ENCODE measurements at regions not wholly inside any gene's neighbourhood (a gene's known extent, or its start where the extent isn't known, plus 50 kb on each side); places are given as distances from the start of the nearest gene placed in this dataset.

DNA sequence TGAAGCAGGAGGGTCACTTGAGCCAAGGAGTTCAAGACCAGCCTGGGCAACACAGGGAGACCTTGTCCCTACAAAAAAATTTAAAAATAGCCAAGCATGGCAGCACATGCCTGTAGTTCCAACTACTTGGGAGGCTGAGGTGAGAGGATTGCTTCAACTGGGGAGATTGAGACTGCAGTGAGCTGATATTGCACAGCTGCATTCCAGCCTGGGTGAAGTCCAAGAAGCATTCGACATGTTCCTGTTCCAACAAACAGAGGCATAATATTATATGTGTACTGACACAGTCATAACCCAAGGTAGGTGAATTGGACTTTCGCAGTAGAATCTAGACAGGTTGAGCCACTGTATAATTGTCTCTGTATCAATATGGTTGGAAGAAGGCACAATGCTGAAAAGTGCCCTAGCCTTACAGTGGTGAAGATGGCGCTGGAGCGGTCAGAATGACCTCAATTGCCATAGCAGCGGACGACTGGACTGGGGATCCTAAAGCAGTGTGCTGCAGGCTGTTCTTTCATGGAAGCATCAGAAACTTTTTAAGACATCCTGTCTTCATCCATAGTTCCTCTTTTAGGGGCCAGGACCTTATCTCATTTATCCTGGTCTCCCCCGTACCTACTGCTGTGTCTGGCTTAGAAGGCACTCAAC lies 112.0 kb upstream of the CLDN10 start:
- no peak for ATAC-seq
- DNase-seq = no peak
- intact Hi-C loops (cut with DNase I) = no loop called here

DNA sequence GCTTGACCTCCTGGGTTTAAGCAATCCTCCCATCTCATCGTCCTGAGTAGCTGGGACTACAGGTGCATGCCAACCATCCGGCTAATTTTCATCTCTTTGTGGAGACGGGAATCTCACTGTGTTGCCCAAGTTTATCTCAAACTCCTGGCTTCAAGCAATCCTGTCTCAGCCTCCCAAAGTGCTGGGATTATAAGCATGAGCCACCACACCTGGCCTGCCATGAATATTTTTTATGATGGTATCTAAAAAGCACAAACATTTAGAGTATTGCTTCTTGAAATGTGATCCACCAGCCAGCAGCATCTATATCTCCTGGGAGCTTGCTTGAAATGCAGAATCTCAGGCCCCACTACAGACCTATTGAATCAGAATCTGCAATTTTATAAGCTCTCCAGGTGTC lies 111.2 kb upstream of the CLDN10 start:
- DNase-seq (no peak), ATAC-seq (no peak)
- intact Hi-C loops (cut with DNase I) = no loop called here

- ATAC-seq (no peak), DNase-seq (no peak)
- intact Hi-C loops (cut with DNase I) = no loop called here
Observed at GRCh38 chr13:95444006-95444730, 108.4 kb upstream of the CLDN10 start.

- intact Hi-C loops (cut with DNase I) = no loop called here
Observed at GRCh38 chr13:95445131-95445530, 107.4 kb upstream of the CLDN10 start.

DNA sequence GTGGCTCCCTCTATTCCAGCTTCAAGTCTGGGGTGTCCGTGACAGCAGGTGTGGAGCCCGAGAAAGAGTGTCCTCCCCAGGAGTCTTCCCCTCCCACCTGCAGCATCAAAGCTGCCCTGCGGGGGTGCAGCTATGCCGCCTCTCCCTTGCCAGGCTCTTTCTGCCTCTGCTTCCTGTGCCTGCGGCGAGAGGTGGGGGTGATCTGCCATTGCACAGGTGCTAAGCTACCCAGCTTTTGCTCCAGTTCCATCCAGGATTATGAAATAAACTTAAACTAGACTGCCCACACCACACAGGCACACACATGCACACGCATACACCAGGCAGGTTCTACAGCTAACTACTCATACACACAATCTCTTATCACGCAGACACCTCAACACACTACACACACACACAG lies 104.7 kb upstream of the CLDN10 start:
- DNase-seq (no peak), ATAC-seq (no peak)
- intact Hi-C loops (cut with DNase I) = no loop called here

More at GRCh38 chr13:95445131-95445530, 107.4 kb upstream of the CLDN10 start:
- ATAC-seq = no peak
- no peak for DNase-seq

GRCh38 chr13:95451656-95452055 lies 100.9 kb upstream of the CLDN10 start:
- intact Hi-C loops (cut with DNase I) = no loop called here
- ATAC-seq (no peak), DNase-seq (no peak)

DNA sequence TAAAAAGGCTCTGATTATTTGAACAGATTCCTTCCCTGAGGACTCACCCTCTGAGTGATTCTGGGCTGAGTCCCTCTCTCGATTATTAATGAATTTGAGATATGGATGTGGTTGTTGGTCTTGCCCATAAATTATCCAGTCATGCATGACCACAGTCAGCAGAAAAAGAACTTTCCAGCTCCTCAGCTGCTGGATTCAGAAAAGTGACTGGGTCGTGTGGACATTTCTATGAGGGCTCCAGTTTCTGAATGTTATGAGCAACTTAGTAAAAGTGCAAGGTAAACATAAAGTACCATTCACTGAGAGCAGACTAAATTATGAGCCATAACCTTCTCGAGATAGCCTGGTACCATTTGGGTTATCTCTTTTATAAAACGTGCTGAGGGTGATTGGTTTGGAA lies 100.1 kb upstream of the CLDN10 start:
- intact Hi-C loops (cut with DNase I) = no loop called here
- no peak for ATAC-seq

GRCh38 chr13:95455782-95456181 lies 96.7 kb upstream of the CLDN10 start:
- DNase-seq = no peak
- no peak for ATAC-seq
- intact Hi-C loops (cut with DNase I) = no loop called here

More for the DNA sequence above, 100.1 kb upstream of the CLDN10 start:
- no peak for DNase-seq

- no peak for ATAC-seq
- no peak for DNase-seq
- intact Hi-C loops (cut with DNase I) = no loop called here
Observed at GRCh38 chr13:95456815-95457214, 95.7 kb upstream of the CLDN10 start.

DNA sequence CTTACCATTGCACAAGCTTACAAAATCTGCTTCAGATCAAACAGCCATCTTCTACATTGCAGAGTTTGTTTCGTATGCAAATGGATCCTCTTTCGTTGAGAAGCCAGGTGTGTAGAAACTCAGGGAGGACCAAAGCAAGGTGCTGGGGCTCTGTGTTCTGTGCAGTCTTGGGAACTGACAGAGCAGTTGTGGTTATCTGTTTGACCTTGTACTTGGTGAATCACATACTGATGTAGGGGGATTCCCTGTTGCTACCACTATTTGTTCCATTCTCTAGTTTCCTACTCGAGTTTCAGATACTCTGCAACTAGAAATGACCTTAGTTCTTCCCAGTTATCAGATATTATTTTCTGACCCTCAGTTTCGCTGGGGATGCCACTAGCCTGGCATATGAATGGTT lies 95.2 kb upstream of the CLDN10 start:
- ATAC-seq (no peak), DNase-seq (no peak)
- intact Hi-C loops (cut with DNase I) = no loop called here

DNA sequence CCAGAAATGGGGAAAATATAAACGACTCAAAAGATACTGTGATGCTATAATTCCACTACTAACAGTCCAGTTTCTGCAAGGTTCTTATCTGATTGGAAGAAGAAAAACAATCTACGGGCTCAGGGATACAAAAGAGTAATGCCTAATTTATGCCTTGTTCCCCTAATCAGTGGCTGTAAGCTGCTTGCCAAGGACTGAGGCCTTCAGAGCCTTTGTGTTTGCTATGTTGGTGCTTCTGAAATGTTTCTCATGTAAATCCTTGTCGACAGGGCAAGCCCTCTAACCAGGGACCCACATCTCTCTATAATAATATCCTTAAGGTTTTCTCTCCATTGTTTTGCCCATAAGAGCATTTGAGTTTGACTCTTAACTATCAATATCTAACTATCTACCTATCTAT lies 89.7 kb upstream of the CLDN10 start:
- no peak for ATAC-seq
- no peak for DNase-seq
- intact Hi-C loops (cut with DNase I) = no loop called here

- ATAC-seq (no peak), DNase-seq (no peak)
- intact Hi-C loops (cut with DNase I) = no loop called here
Observed at GRCh38 chr13:95463531-95463930, 89.0 kb upstream of the CLDN10 start.

GRCh38 chr13:95470574-95471366 lies 81.8 kb upstream of the CLDN10 start:
- DNase-seq (no peak), ATAC-seq (no peak)
- intact Hi-C loops (cut with DNase I) = no loop called here

GRCh38 chr13:95471960-95472359 lies 80.6 kb upstream of the CLDN10 start:
- intact Hi-C loops (cut with DNase I) = no loop called here
- ATAC-seq = no peak
- no peak for DNase-seq

DNA sequence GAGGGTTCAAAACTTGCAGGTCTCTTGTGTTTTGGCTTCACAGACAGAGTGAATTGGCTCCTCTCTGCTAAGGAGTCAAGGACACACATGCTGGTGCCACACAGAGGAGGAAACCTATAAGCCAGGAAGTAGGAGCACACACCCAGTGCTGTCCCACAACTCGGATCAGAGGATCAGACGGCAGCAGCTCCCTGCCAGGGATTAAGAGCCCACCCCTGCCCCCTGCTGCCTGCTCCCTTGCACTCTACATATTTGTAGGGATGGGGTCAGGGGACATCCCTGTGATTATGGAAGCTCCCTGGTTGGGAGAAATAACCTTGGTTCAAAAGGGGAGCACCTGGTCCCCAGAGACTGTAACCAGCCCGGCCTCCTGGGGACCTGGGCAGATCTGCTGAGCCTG lies 77.5 kb upstream of the CLDN10 start:
- DNase-seq = no peak
- intact Hi-C loops (cut with DNase I) = loop anchor here in 1 of 2 donors (5.0 kb wide), 1 partner anchor 283 kb away; no protein-coding TSS in a partner anchor
- ATAC-seq = no peak

DNA sequence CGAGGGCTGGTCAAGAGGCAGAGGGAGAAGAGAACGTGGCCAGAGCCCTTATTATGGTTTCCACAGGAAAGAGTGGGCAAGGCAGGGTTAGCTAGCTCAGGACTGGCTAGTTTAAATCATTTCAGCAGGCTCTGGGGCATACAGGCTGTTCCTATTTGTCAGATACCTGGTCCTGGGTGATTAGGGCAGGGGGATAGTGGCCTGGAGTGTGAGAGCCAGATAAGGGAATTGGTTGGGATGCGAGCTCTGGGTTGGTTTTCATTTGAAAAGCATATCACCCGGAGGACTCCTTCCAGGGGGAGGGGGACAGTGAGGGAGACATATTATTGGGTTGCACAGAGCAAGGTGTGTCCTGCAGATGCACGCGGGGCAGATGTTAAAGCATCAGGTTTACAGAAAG lies 75.3 kb upstream of the CLDN10 start:
- no peak for DNase-seq
- intact Hi-C loops (cut with DNase I) = loop anchor here in 1 of 2 donors (5.0 kb wide), 1 partner anchor 285 kb away; no protein-coding TSS in a partner anchor
- no peak for ATAC-seq

GRCh38 chr13:95479731-95480130 lies 72.8 kb upstream of the CLDN10 start:
- ATAC-seq (no peak), DNase-seq (no peak)
- intact Hi-C loops (cut with DNase I) = loop anchor here in 1 of 2 donors (5.0 kb wide), 1 partner anchor 287 kb away; no protein-coding TSS in a partner anchor

DNA sequence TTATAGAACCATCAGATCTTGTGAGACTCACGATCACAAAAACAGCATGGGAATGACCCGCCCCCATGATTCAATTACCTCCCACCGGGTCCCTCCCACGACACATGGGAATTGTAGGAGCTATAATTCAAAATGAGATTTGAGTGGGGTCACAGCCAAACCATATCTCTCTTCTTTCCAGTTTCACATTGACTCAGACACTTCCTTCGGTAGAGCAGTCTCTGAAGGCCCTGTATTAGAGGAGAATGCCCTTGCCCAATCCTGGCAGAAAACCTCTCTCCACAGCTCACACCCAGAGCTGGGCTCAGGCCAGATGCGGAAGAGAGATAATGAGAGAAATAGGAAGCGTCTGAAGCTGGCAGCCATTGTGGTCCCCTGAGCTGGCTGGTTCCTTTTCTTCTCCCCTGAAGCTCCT lies 72.4 kb upstream of the CLDN10 start:
- ATAC-seq (peak; percentile 35 to 82), DNase-seq (no peak)
- intact Hi-C loops (cut with DNase I) = no loop called here

- no peak for DNase-seq
- peak in 1 of 2 donors; percentile 32 for ATAC-seq
- intact Hi-C loops (cut with DNase I) = no loop called here
Observed at GRCh38 chr13:95480791-95481780, 71.4 kb upstream of the CLDN10 start.

Measured in left cardiac atrium (tissue), 4 donors.